ENCODE measurements at regions not wholly inside any gene's neighbourhood (a gene's known extent, or its start where the extent isn't known, plus 50 kb on each side); places are given as distances from the start of the nearest gene placed in this dataset.

DNA sequence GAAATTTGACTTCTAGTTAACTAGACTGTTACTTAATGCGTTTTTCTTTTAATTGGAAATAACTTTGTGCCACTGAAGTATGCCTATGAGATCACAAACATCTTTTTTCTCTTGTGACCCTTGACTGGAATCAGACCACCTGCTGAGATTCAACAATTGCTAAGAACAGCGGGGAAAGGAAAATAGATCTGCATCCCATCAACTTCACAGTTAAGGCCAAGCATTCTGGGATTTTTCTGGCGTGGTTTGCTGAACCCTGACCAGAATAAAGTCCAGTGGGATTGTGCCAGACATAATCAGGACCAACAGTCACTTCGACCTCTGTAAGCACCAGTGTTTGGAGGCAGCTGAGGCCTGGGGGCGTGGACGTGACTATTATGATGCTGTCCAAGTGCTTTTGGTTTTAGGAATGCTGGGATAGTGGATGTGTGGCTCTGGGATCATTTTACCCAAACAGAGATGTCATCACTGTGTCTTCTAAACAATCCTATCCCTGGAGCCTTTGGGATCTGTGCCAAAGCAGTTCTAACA lies 373.3 kb upstream of the PRKCQ start:
- no peak for TF ChIP-seq CTCF (IDR thresholded peaks at IDR 0.05; ENCODE audit: low read depth, low read length)
- peak in 1 of 2 donors; percentile 2 for DNase-seq (ENCODE audit: low read depth in 2 of 2)
- no peak overlapping the region for H3K4me3 ChIP-seq (replicated peaks in 1 of 2; ENCODE audit: low read depth in 2 of 2, low read length in 2 of 2)

DNA sequence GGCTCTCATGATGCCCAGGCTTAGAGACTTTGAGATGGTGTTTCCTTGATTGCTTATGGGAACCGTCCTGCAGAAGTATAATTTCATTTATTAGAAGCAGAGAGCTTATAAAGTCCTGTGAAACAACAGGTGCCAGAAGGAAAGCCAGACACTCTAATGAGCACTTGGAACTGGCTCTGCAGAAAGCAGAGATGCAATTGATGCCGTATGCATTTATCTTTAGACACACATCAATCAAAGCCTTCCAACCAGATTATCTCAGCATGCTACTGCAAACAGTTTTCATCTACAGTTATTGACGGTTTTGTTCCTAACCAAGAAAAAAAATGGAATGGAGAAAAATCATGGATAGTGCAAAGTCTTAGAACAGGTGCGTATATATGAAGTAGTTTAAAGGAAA lies 371.7 kb upstream of the PRKCQ start:
- no peak for DNase-seq (ENCODE audit: low read depth in 2 of 2)
- no peak for TF ChIP-seq CTCF (IDR thresholded peaks at IDR 0.05; ENCODE audit: low read depth, low read length)
- no peak overlapping the region for H3K4me3 ChIP-seq (replicated peaks in 1 of 2; ENCODE audit: low read depth in 2 of 2, low read length in 2 of 2)

GRCh38 chr10:6950133-6950532 lies 370.1 kb upstream of the PRKCQ start:
- TF ChIP-seq CTCF (IDR thresholded peaks at IDR 0.05; ENCODE audit: low read depth, low read length): no peak
- no peak overlapping the region for H3K4me3 ChIP-seq (replicated peaks in 1 of 2; ENCODE audit: low read depth in 2 of 2, low read length in 2 of 2)
- no peak for DNase-seq (ENCODE audit: low read depth in 2 of 2)

DNA sequence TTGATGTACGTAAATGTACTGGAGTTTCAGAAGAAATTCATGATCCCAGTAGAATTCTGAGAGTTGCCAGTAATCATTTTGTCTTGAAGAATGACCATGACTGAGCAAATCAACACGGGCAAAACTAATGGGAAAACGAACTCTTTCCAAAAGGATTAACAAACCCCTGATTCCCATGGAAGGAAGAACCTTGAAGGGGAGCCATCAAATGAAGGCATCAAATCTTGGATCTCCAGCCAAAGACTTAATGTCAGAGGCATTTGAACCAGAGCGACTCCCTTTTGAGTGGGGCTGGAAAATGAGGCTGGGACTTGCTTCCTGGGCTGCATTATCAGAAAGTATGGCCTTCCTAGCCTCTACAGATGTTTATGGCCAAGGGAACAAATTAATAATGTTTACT lies 364.4 kb upstream of the PRKCQ start:
- no peak for DNase-seq (ENCODE audit: low read depth in 2 of 2)
- TF ChIP-seq CTCF (IDR thresholded peaks at IDR 0.05; ENCODE audit: low read depth, low read length): no peak
- no peak overlapping the region for H3K4me3 ChIP-seq (replicated peaks in 1 of 2; ENCODE audit: low read depth in 2 of 2, low read length in 2 of 2)

- TF ChIP-seq CTCF (IDR thresholded peaks at IDR 0.05; ENCODE audit: low read depth, low read length): no peak
- no peak for DNase-seq (ENCODE audit: low read depth in 2 of 2)
- no peak overlapping the region for H3K4me3 ChIP-seq (replicated peaks in 1 of 2; ENCODE audit: low read depth in 2 of 2, low read length in 2 of 2)
Measured at GRCh38 chr10:6938384-6938783, 358.3 kb upstream of the PRKCQ start.

- TF ChIP-seq CTCF (IDR thresholded peaks at IDR 0.05; ENCODE audit: low read depth, low read length): no peak
- H3K4me3 ChIP-seq (replicated peaks in 1 of 2; ENCODE audit: low read depth in 2 of 2, low read length in 2 of 2): no peak overlapping the region
- no peak for DNase-seq (ENCODE audit: low read depth in 2 of 2)
Measured at GRCh38 chr10:6936931-6937330, 356.9 kb upstream of the PRKCQ start.

DNA sequence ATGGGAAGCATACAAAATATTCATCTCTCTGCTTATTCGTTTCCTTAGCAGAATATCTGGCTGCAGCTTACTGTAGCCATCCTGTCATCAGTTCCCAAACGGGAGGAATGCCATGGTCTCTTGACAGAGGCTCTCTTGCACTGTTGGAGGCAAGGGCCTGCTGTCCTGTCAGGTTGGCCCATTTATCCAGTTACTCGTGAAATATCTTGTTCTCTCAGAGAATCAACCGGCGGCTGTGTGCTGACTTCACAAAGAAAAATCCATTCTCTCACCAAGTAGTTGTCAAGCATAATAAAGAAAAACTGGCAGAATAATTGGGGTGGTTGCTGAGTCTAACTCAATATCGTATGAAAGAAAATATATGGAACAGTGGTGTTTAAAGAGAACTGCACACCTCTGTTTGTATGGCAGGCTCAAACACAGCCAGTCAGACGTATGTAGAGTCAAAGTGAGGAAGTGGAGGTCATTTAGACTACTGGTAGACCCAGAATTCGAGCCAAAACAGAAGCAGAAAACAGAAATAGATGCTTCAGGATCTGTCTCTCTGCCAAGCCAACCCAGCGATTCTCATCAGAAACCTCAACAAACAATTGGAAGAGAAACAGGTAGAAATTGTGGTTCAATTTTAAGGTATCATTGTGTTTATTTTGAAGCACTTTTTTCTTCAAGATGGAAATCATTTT lies 349.2 kb upstream of the PRKCQ start:
- DNase-seq (ENCODE audit: low read depth in 2 of 2): no peak
- no peak for TF ChIP-seq CTCF (IDR thresholded peaks at IDR 0.05; ENCODE audit: low read depth, low read length)
- no peak overlapping the region for H3K4me3 ChIP-seq (replicated peaks in 1 of 2; ENCODE audit: low read depth in 2 of 2, low read length in 2 of 2)

Measured in cardiac fibroblast (primary cell).